NB4 (cell line): ENCODE measurements at regions not wholly inside any gene's neighbourhood (a gene's known extent, or its start where the extent isn't known, plus 50 kb on each side); places are given as distances from the start of the nearest gene placed in this dataset.

Experiments
- MYC ChIP-seq: IDR thresholded peaks from 2 replicates; pipeline ENCODE4 v1.6.1; 2011; ENCODE audit warnings: low read depth, low read length
- POLR2A ChIP-seq: IDR thresholded peaks from 2 replicates; pipeline ENCODE4 v1.6.1; 2011; ENCODE audit warnings: mild to moderate bottlenecking; ENCODE audit not compliant: insufficient read length; ENCODE audit errors: extremely low read depth
- TF ChIP-seq, protein P1 (sequence below): IDR thresholded peaks from one replicate; pipeline ENCODE4 v1.5.1; 2012; ENCODE audit warnings: low read depth, low read length
- TF ChIP-seq, protein P2 (sequence below): IDR thresholded peaks from 2 replicates; pipeline ENCODE4 v1.6.1; 2011; ENCODE audit warnings: low read depth, low read length

DNA sequence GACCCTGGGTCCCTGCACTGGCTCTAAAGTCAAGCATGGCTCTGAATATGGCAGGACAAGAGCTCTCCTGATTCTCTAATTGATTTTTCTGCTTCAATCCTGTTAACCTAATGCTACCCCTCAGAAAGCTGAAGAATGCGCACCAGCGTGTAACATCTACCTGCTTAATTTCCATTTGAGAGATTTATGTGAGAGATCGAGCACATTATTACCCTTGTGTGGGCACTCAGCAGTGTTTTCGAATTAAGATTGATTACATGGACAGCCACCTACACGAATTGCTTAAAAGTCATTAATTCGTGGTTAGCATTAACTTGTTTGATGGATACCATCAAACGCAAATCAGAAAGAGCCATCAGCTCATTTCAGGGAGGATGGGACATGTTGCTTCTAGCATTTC, 88.7 kb upstream of the PLPP4 start:
- TF ChIP-seq, protein P1, sequence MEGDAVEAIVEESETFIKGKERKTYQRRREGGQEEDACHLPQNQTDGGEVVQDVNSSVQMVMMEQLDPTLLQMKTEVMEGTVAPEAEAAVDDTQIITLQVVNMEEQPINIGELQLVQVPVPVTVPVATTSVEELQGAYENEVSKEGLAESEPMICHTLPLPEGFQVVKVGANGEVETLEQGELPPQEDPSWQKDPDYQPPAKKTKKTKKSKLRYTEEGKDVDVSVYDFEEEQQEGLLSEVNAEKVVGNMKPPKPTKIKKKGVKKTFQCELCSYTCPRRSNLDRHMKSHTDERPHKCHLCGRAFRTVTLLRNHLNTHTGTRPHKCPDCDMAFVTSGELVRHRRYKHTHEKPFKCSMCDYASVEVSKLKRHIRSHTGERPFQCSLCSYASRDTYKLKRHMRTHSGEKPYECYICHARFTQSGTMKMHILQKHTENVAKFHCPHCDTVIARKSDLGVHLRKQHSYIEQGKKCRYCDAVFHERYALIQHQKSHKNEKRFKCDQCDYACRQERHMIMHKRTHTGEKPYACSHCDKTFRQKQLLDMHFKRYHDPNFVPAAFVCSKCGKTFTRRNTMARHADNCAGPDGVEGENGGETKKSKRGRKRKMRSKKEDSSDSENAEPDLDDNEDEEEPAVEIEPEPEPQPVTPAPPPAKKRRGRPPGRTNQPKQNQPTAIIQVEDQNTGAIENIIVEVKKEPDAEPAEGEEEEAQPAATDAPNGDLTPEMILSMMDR, result no peak
- no peak for TF ChIP-seq MYC
- no peak for TF ChIP-seq POLR2A
- TF ChIP-seq, protein P2, sequence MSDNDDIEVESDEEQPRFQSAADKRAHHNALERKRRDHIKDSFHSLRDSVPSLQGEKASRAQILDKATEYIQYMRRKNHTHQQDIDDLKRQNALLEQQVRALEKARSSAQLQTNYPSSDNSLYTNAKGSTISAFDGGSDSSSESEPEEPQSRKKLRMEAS, result no peak
